ENCODE measurements at regions not wholly inside any gene's neighbourhood (a gene's known extent, or its start where the extent isn't known, plus 50 kb on each side); places are given as distances from the start of the nearest gene placed in this dataset.
"Not testable (repeated sequence)": the region's sequence is repeated elsewhere in the genome, so short reads cannot be mapped to it uniquely, and the experiment has no call there.

DNA sequence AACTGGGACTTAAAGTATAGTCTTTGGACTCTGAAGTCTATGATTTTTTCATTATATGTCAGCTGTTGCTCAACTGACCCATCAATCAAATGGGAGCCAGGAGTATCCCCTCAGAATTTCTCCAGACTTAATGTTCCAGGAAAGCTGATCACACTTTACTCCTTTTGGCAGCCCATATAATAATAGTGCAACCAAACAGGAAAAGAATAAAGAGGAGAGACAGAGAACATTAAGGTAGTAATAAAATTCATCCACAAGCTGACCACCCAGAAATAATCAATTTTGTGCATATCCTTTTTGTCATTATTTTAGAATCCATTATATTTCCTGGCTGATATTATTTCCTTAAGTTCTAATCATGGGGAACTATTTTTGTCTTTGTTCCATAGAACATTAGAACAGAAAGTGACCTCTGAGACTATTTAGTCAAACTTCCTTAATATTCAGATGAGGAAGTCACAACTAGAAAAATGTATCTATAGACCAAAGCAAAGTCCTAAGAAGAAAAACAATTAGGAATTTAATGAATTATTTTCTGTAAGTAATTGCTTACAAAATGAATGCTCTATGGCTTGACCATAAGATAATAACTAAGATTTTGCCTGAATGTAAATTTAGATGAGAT lies 238.1 kb upstream of the SEL1L start:
- no peak for TF ChIP-seq EP300 (IDR thresholded peaks at IDR 0.05)
- no peak for TF ChIP-seq POLR2A (IDR thresholded peaks at IDR 0.05)
- TF ChIP-seq CTCF (IDR thresholded peaks at IDR 0.05): no peak
- Histone ChIP-seq H3K9me3 (no peaks in the 10 kb centered on the region), H3K4me3 (no peak overlapping the region), H3K4me1 (ENCODE audit: insufficient read depth) (no peaks in the 10 kb centered on the region), H3K36me3 (no peaks in the 10 kb centered on the region), H3K27ac (no peak overlapping the region), H3K27me3 (no peaks in the 10 kb centered on the region)
- no peak for DNase-seq
- intact Hi-C loops (cut with DNase I): no loop called here

DNA sequence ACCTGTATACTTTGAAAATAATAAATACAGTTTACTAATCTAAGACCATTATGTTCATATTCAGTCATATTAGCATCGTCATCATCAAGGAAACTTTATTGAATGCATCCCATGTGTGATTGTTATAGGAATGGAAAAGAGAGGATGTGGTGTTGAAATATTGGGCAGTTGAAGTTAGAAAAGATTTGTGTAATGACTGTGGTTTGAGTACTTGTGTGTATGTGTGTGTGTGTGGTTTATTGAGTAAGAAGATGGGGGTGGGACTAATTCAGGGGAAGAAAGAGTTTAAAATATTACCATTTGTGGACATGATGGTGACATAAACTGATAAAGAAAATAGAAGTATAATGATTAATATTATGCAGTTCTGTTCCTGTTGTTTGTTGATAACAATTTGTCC lies 238.7 kb upstream of the SEL1L start:
- Histone ChIP-seq H3K27me3 (no peaks in the 10 kb centered on the region), H3K36me3 (no peaks in the 10 kb centered on the region), H3K4me3 (no peak overlapping the region), H3K27ac (no peak overlapping the region), H3K9me3 (no peaks in the 10 kb centered on the region), H3K4me1 (ENCODE audit: insufficient read depth) (no peaks in the 10 kb centered on the region)
- DNase-seq: no peak
- TF ChIP-seq CTCF (IDR thresholded peaks at IDR 0.05): no peak
- TF ChIP-seq EP300 (IDR thresholded peaks at IDR 0.05): no peak
- TF ChIP-seq POLR2A (IDR thresholded peaks at IDR 0.05): no peak
- 91 to 96% (median 96%) methylated on average over 1 of the region's 1 CpG for WGBS, 3 donors
- intact Hi-C loops (cut with DNase I): no loop called here

DNA sequence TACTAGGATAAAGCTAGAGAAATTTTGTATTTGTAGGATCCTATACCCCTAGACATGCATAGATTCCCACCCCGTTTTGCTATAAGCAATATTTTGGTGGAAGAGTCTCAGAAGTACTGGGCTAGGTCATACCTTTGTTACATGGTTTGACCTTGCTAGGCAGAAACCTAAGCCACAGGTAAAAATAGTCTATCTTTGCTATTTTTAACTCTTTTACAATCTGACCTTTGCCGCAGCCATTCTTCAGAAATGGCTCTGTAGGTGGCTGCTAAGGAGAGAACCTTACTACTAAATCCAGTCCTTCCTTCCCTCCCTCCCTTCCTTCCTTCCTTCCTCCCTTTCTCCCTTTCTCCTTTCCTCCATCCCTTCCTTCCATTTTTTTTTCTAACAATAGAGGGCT lies 242.9 kb upstream of the SEL1L start:
- no peaks in the 10 kb centered on the region for H3K36me3 ChIP-seq
- H3K9me3 ChIP-seq: no peaks in the 10 kb centered on the region
- no peak for TF ChIP-seq CTCF (IDR thresholded peaks at IDR 0.05)
- no peak for TF ChIP-seq POLR2A (IDR thresholded peaks at IDR 0.05)
- no peak for TF ChIP-seq EP300 (IDR thresholded peaks at IDR 0.05)
- no peak for DNase-seq
- H3K4me3 ChIP-seq: no peak overlapping the region
- no peaks in the 10 kb centered on the region for H3K27me3 ChIP-seq
- no peaks in the 10 kb centered on the region for H3K4me1 ChIP-seq (ENCODE audit: insufficient read depth)
- no peak overlapping the region for H3K27ac ChIP-seq
- 95 to 97% (median 96%) methylated on average over 2 of the region's 2 CpGs for WGBS, 3 donors
- intact Hi-C loops (cut with DNase I): no loop called here

DNA sequence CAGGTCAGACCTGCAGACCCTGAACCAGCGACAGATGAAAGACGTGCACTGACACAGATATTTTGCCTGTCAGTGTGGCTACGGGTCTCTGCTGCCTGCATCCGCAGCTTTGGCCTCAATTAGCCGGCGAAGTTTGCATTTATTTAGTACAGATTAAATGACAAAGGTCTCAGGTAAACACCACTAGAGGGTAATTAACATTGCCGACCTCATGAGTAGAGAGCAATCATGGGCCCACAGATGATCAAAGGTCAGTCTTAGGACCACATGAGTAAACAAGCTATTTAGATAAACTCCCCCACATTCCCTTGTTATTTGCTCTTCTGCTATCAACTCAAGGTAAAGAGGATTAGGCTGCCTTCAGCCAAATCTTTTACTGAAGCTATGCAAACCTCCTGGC lies 248.1 kb upstream of the SEL1L start:
- DNase-seq; H3K27me3 ChIP-seq; H3K9me3 ChIP-seq; H3K27ac ChIP-seq; H3K4me1 ChIP-seq (ENCODE audit: insufficient read depth); H3K4me3 ChIP-seq; H3K36me3 ChIP-seq; intact Hi-C loops (cut with DNase I): not testable (repeated sequence)
- WGBS, 3 donors: 71 to 75% (median 72%) methylated on average over 7 of the region's 7 CpGs

- TF ChIP-seq EP300 (IDR thresholded peaks at IDR 0.05) (no peak), POLR2A (IDR thresholded peaks at IDR 0.05) (no peak), CTCF (IDR thresholded peaks at IDR 0.05) (no peak)
- intact Hi-C loops (cut with DNase I): no loop called here
- Histone ChIP-seq H3K27me3 (no peaks in the 10 kb centered on the region), H3K36me3 (no peaks in the 10 kb centered on the region), H3K4me3 (no peak overlapping the region), H3K4me1 (ENCODE audit: insufficient read depth) (no peaks in the 10 kb centered on the region), H3K9me3 (no peaks in the 10 kb centered on the region), H3K27ac (no peak overlapping the region)
- 74 to 88% (median 80%) methylated on average over 5 of the region's 5 CpGs for WGBS, 3 donors
- DNase-seq: no peak
These were observed 250.4 kb upstream of the SEL1L start for GRCh38 chr14:81784084-81784483.

Measured in ovary (tissue), 7 donors.